Esophagus squamous epithelium (tissue), 4 donors: ENCODE measurements at regions not wholly inside any gene's neighbourhood (a gene's known extent, or its start where the extent isn't known, plus 50 kb on each side); places are given as distances from the start of the nearest gene placed in this dataset.

Experiments used
- CTCF ChIP-seq, 6 experiments: fragments of 450-650 bp in 4 of 6; fragments of 200-600 bp in 2 of 6; sonication (generic) in 2 of 6; IDR thresholded peaks; one replicate each; pipeline ENCODE4 v1.5.1; 2016 to 2019; ENCODE audit warnings: antibody characterized with exemption in 6 of 6, mild to moderate bottlenecking in 4 of 6, moderate library complexity in 4 of 6
- POLR2A ChIP-seq, 4 donors: fragments of 450-650 bp; IDR thresholded peaks; one replicate each; pipeline ENCODE4 v1.6.1; 2017; ENCODE audit warnings: antibody characterized with exemption in 4 of 4, mild to moderate bottlenecking in 4 of 4, moderate library complexity in 3 of 4

- TF ChIP-seq CTCF (IDR thresholded peaks at IDR 0.05) (no peak), POLR2A (IDR thresholded peaks at IDR 0.05) (no peak)
Measured at GRCh38 chr20:40134176-40134575, 554.9 kb downstream of the MAFB start.
